H1 (cell line): ENCODE measurements at regions not wholly inside any gene's neighbourhood (a gene's known extent, or its start where the extent isn't known, plus 50 kb on each side); places are given as distances from the start of the nearest gene placed in this dataset.
A peak's percentile ranks its signal among the peaks of the same experiment; 100 is the strongest.

Experiments used
- CTCF ChIA-PET: fragments of 300-600 bp; sonication (Branson Sonifier 250); formaldehyde crosslinking; loops from one replicate; lab custom pipeline; 2021; ENCODE audit not compliant: partially characterized antibody; lab: Charles Lee
- POLR2A ChIA-PET: fragments of 300-600 bp; sonication (Branson Sonifier 250); formaldehyde crosslinking; loops from one replicate; lab custom pipeline; 2021; ENCODE audit warnings: inconsistent platforms; ENCODE audit not compliant: partially characterized antibody; lab: Charles Lee
- DNase-seq, 2 experiments: peaks; one replicate each; pipeline versions ENCODE4 v3.0.0 to v3.0.0-alpha.2; 2010 to 2022; ENCODE audit warnings: low spot score in 2 of 2, low read depth in 1 of 2, mixed read lengths in 1 of 2
- FAIRE-seq: peaks from 2 replicates; lab custom pipeline; 2011; peaks lifted over from hg19 to GRCh38; lab: Jason Lieb, UNC
- H2AFZ ChIP-seq: 2 replicates; pipeline ENCODE4 v1.8.1; 2012; ENCODE audit warnings: low read length, inconsistent platforms
- H2AK5ac ChIP-seq: 2 replicates; pipeline ENCODE4 v1.6.1; 2013; ENCODE audit warnings: low read depth, low read length
- H2BK120ac ChIP-seq: replicated peaks from 2 replicates; pipeline ENCODE3; 2013; ENCODE audit warnings: low read depth, low read length, inconsistent platforms
- H2BK12ac ChIP-seq: 2 replicates; pipeline ENCODE4 v1.6.1; 2013; ENCODE audit warnings: low read depth, low read length
- H2BK15ac ChIP-seq: 2 replicates; pipeline ENCODE4 v1.6.1; 2013; ENCODE audit warnings: low read length
- H2BK20ac ChIP-seq: 2 replicates; pipeline ENCODE4 v1.6.1; 2013; ENCODE audit warnings: low read length
- H2BK5ac ChIP-seq: 2 replicates; pipeline ENCODE4 v1.6.1; 2013; ENCODE audit warnings: low read depth, low read length
- H3K14ac ChIP-seq: 2 replicates; pipeline ENCODE4 v1.6.1; 2013; ENCODE audit warnings: inconsistent platforms; ENCODE audit not compliant: insufficient read length
- H3K18ac ChIP-seq: 2 replicates; pipeline ENCODE4 v1.6.1; 2013; ENCODE audit warnings: low read length; ENCODE audit errors: extremely low read depth
- H3K23ac ChIP-seq: 2 replicates; pipeline ENCODE4 v1.6.1; 2013; ENCODE audit warnings: inconsistent platforms; ENCODE audit not compliant: insufficient read length
- H3K23me2 ChIP-seq: 2 replicates; pipeline ENCODE4 v1.6.1; 2013; ENCODE audit warnings: low read depth, low read length
- H3K27ac ChIP-seq: 2 replicates; pipeline ENCODE4 v1.6.1; 2011; ENCODE audit warnings: low read depth, low read length, inconsistent platforms
- H3K27me3 ChIP-seq, 4 experiments: replicated peaks in 1 of 4; 1 replicate in 1 of 4; 2 replicates in 3 of 4; pipeline versions ENCODE4 v1.6.1 to v1.8.1; 2011 to 2013; ENCODE audit warnings: low read length in 3 of 4, mild to moderate bottlenecking in 3 of 4, inconsistent platforms in 2 of 4, mixed read lengths in 2 of 4, moderate library complexity in 1 of 4; ENCODE audit not compliant: control insufficient read depth in 3 of 4, insufficient read depth in 3 of 4; ENCODE audit errors: extremely low read depth in 1 of 4
- H3K36me3 ChIP-seq, 4 experiments: 2 replicates each; pipeline versions ENCODE4 v1.6.1 to v1.8.1; 2011 to 2013; ENCODE audit warnings: mild to moderate bottlenecking in 4 of 4, low read length in 3 of 4, moderate library complexity in 2 of 4, control low read depth in 1 of 4, inconsistent platforms in 1 of 4; ENCODE audit not compliant: insufficient read depth in 4 of 4, control insufficient read depth in 2 of 4
- H3K4ac ChIP-seq: replicated peaks from 2 replicates; pipeline ENCODE3; 2013; ENCODE audit warnings: low read length, low read depth, mixed read lengths, inconsistent platforms; ENCODE audit not compliant: insufficient read length
- H3K4me1 ChIP-seq, 4 experiments: replicated peaks in 1 of 4; 1 replicate in 1 of 4; 2 replicates in 3 of 4; pipeline versions ENCODE4 v1.6.1 to v1.8.1; 2011 to 2013; ENCODE audit warnings: low read length in 3 of 4, inconsistent platforms in 2 of 4, mixed read lengths in 1 of 4; ENCODE audit not compliant: insufficient read depth in 4 of 4, control insufficient read depth in 3 of 4
- H3K4me2 ChIP-seq, 2 experiments: 2 replicates each; pipeline versions ENCODE4 v1.6.1 to v1.8.1; 2011 to 2013; ENCODE audit warnings: low read depth in 2 of 2, low read length in 2 of 2, control low read depth in 1 of 2, inconsistent platforms in 1 of 2, mild to moderate bottlenecking in 1 of 2; ENCODE audit not compliant: insufficient read depth in 1 of 2
- H3K4me3 ChIP-seq, 4 experiments: fragments of 200-600, 300-600 bp in 1 of 4; sonication (generic), shearing (Covaris generic), sonication (Bioruptor Twin) in 1 of 4; 2 replicates each; pipeline versions ENCODE4 v1.5.1 to v1.8.1; 2011 to 2016; ENCODE audit warnings: low read length in 4 of 4, low read depth in 3 of 4, control low read depth in 2 of 4, inconsistent platforms in 2 of 4, mild to moderate bottlenecking in 2 of 4, mixed read lengths in 1 of 4, moderate library complexity in 1 of 4; ENCODE audit not compliant: insufficient read depth in 2 of 4; ENCODE audit errors: extremely low read depth in 1 of 4
- H3K56ac ChIP-seq: replicated peaks from 2 replicates; pipeline ENCODE3; 2013; ENCODE audit warnings: low read depth, mild to moderate bottlenecking, mixed read lengths, low read length, inconsistent platforms; ENCODE audit not compliant: insufficient read length
- H3K79me1 ChIP-seq: 2 replicates; pipeline ENCODE4 v1.6.1; 2013; ENCODE audit warnings: low read depth, low read length, control low read depth
- H3K79me2 ChIP-seq, 2 experiments: 2 replicates each; pipeline versions ENCODE4 v1.6.1 to v1.8.1; 2012 to 2013; ENCODE audit warnings: low read length in 2 of 2, mild to moderate bottlenecking in 2 of 2, inconsistent platforms in 1 of 2; ENCODE audit not compliant: insufficient read depth in 2 of 2, control insufficient read depth in 1 of 2
- H3K9ac ChIP-seq, 4 experiments: replicated peaks in 1 of 4; 1 replicate in 1 of 4; 2 replicates in 3 of 4; pipeline versions ENCODE4 v1.6.1 to v1.8.1; 2011 to 2013; ENCODE audit warnings: low read depth in 3 of 4, low read length in 3 of 4, control low read depth in 2 of 4, mild to moderate bottlenecking in 2 of 4, moderate library complexity in 2 of 4, inconsistent platforms in 1 of 4; ENCODE audit errors: extremely low read depth in 1 of 4
- H3K9me3 ChIP-seq, 2 experiments: 2 replicates each; pipeline versions ENCODE4 v1.6.1 to v1.8.1; 2012 to 2013; ENCODE audit warnings: mild to moderate bottlenecking in 2 of 2, moderate library complexity in 2 of 2, control low read depth in 1 of 2, inconsistent platforms in 1 of 2, low read depth in 1 of 2, low read length in 1 of 2, mixed read lengths in 1 of 2; ENCODE audit not compliant: insufficient read depth in 2 of 2
- H4K20me1 ChIP-seq, 2 experiments: replicated peaks in 1 of 2; 2 replicates each; pipeline versions ENCODE3 to v1.8.1; 2011 to 2013; ENCODE audit warnings: inconsistent platforms in 2 of 2, low read length in 2 of 2, mild to moderate bottlenecking in 1 of 2; ENCODE audit not compliant: insufficient read depth in 2 of 2, control insufficient read depth in 1 of 2
- H4K5ac ChIP-seq: 2 replicates; pipeline ENCODE4 v1.6.1; 2013; ENCODE audit warnings: low read length, low read depth, mixed read lengths, inconsistent platforms; ENCODE audit not compliant: insufficient read length
- H4K8ac ChIP-seq: 2 replicates; pipeline ENCODE4 v1.8.0; 2013; ENCODE audit warnings: mild to moderate bottlenecking, moderate library complexity, low read length, inconsistent platforms; ENCODE audit not compliant: insufficient read depth; ENCODE audit errors: extremely low read depth
- H4K91ac ChIP-seq: replicated peaks from 2 replicates; pipeline ENCODE3; 2013; ENCODE audit warnings: low read length, mixed read lengths, inconsistent platforms; ENCODE audit not compliant: insufficient read length
- BACH1 ChIP-seq: IDR thresholded peaks from 2 replicates; pipeline ENCODE4 v1.6.1; 2012; ENCODE audit warnings: low read length, improper control_type of control experiment
- CEBPB ChIP-seq: IDR thresholded peaks from 2 replicates; pipeline ENCODE4 v1.6.1; 2012; ENCODE audit warnings: low read depth, low read length
- CTBP2 ChIP-seq: IDR thresholded peaks from 2 replicates; pipeline ENCODE4 v1.7.0; 2011; ENCODE audit warnings: borderline replicate concordance, mild to moderate bottlenecking, moderate library complexity, mixed read lengths, low read length; ENCODE audit not compliant: insufficient read depth, insufficient read length
- MAFK ChIP-seq: IDR thresholded peaks from 2 replicates; pipeline ENCODE4 v1.6.1; 2012; ENCODE audit warnings: low read depth, mild to moderate bottlenecking, improper control_type of control experiment, low read length
- WGBS, 2 experiments: shearing (Covaris generic) in 1 of 2; methylation state at CpG; one replicate each; pipeline versions ENCODE4 v1.1.6 to v1.1.7; 2013 to 2015; ENCODE audit warnings: low lambda C conversion rate in 2 of 2, mixed read lengths in 2 of 2, inconsistent platforms in 1 of 2, low coverage in 1 of 2, missing lambda C conversion rate in 1 of 2; ENCODE audit not compliant: insufficient replicate concordance in 2 of 2, insufficient coverage in 1 of 2, insufficient read length in 1 of 2; ENCODE audit errors: extremely low coverage in 1 of 2, missing lambda C conversion rate in 1 of 2; 5-methylcytosine and 5-hydroxymethylcytosine counted together
- TF ChIP-seq, protein P1 (sequence below): IDR thresholded peaks from 2 replicates; pipeline ENCODE4 v1.6.1; 2011; ENCODE audit warnings: low read length, improper control_type of control experiment

DNA sequence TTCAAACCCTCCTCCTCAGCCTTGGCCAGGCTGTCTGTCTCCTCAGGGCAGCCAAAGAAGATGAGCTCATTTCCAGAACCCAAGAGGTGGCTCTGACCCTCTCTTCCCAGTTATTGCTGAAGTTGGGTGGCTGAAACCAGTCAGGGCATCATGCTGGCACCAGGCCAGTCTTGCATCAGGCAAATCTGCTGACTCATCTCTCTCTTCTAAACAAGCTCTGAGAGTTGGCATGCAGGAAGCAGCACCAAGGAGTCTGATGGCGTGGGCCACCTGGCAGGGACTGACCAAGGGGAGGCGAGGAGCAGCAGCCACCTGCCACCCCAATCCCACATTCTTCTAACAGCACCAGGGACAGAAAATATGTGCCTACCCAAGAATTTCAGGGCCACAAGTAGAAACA lies 104.8 kb upstream of the ATP1A1 start:
- H3K36me3 ChIP-seq = no peaks in the 10 kb centered on the region
- no peak for TF ChIP-seq CEBPB
- TF ChIP-seq MAFK = peak; percentile 65
- TF ChIP-seq BACH1 = no peak
- TF ChIP-seq, protein P1, sequence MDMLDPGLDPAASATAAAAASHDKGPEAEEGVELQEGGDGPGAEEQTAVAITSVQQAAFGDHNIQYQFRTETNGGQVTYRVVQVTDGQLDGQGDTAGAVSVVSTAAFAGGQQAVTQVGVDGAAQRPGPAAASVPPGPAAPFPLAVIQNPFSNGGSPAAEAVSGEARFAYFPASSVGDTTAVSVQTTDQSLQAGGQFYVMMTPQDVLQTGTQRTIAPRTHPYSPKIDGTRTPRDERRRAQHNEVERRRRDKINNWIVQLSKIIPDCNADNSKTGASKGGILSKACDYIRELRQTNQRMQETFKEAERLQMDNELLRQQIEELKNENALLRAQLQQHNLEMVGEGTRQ = no peak
- TF ChIP-seq CTBP2 = no peak
- H3K79me1 ChIP-seq = no peaks in the 10 kb centered on the region
- POLR2A ChIA-PET = no interaction called here
- H2BK12ac ChIP-seq = no peak overlapping the region
- H3K79me2 ChIP-seq = no peaks in the 10 kb centered on the region
- no peak overlapping the region for H3K9ac ChIP-seq
- no peaks in the 10 kb centered on the region for H3K4me1 ChIP-seq
- no peak overlapping the region for H3K14ac ChIP-seq
- H3K4ac ChIP-seq = no peak overlapping the region
- no peak overlapping the region for H3K18ac ChIP-seq
- FAIRE-seq (no peak), DNase-seq (no peak)
- no peak overlapping the region for H4K5ac ChIP-seq
- no peak overlapping the region for H2BK20ac ChIP-seq
- H3K4me3 ChIP-seq = no peak overlapping the region
- H3K27ac ChIP-seq = no peak overlapping the region
- CTCF ChIA-PET = interaction anchor here (3.3 kb wide), 1 partner anchor 129 kb away, joined by 16 read pairs; no protein-coding TSS in a partner anchor
- H3K4me2 ChIP-seq = no peak overlapping the region
- H3K23me2 ChIP-seq = no peaks in the 10 kb centered on the region
- no peaks in the 10 kb centered on the region for H3K9me3 ChIP-seq
- H2BK5ac ChIP-seq = no peak overlapping the region
- no peak overlapping the region for H3K56ac ChIP-seq
- no peak overlapping the region for H2AK5ac ChIP-seq
- H4K8ac ChIP-seq = no peak overlapping the region
- H2BK120ac ChIP-seq = no peak overlapping the region
- H4K20me1 ChIP-seq = no peaks in the 10 kb centered on the region
- no peak overlapping the region for H3K23ac ChIP-seq
- H2BK15ac ChIP-seq = no peak overlapping the region
- no peak overlapping the region for H4K91ac ChIP-seq
- WGBS, 2 experiments = 85% methylated on average over 2 of the region's 2 CpGs; no CpG with 5 or more reads in 1 of the 2 experiments
- H2AFZ ChIP-seq = 0 out of 2 replicates have a peak overlapping the region, but pooled peaks have one; percentile 63
- no peaks in the 10 kb centered on the region for H3K27me3 ChIP-seq
